H9 (cell line): ENCODE measurements at regions not wholly inside any gene's neighbourhood (a gene's known extent, or its start where the extent isn't known, plus 50 kb on each side); places are given as distances from the start of the nearest gene placed in this dataset.
A peak's percentile ranks its signal among the peaks of the same experiment; 100 is the strongest.

Experiments used
- DNase-seq: peaks from one replicate; pipeline ENCODE4 v3.0.0-alpha.2; 2017
- H2AFZ ChIP-seq: one replicate; pipeline ENCODE4 v1.6.1; 2013; ENCODE audit warnings: mild to moderate bottlenecking, low read length, control low read depth, moderate library complexity
- H2AK5ac ChIP-seq: 2 replicates; pipeline ENCODE4 v1.6.1; 2013; ENCODE audit warnings: low read length, control low read depth, mixed read lengths; ENCODE audit not compliant: insufficient read length
- H2BK120ac ChIP-seq: one replicate; pipeline ENCODE4 v1.6.1; 2013; ENCODE audit warnings: low read depth, mild to moderate bottlenecking, low read length, control low read depth, inconsistent platforms; ENCODE audit not compliant: poor library complexity, severe bottlenecking
- H2BK12ac ChIP-seq: 2 replicates; pipeline ENCODE4 v1.6.1; 2013; ENCODE audit warnings: low read length, control low read depth, mixed read lengths, low read depth; ENCODE audit not compliant: insufficient read length
- H2BK15ac ChIP-seq: 2 replicates; pipeline ENCODE4 v1.6.1; 2013; ENCODE audit warnings: low read depth, low read length, control low read depth
- H2BK20ac ChIP-seq: one replicate; pipeline ENCODE4 v1.6.1; 2013; ENCODE audit warnings: low read depth, mild to moderate bottlenecking, low read length, control low read depth, inconsistent platforms; ENCODE audit not compliant: poor library complexity, severe bottlenecking
- H2BK5ac ChIP-seq: 2 replicates; pipeline ENCODE4 v1.6.1; 2013; ENCODE audit warnings: low read length, control low read depth, mixed read lengths; ENCODE audit not compliant: insufficient read length
- H3K14ac ChIP-seq: 2 replicates; pipeline ENCODE4 v1.6.1; 2013; ENCODE audit warnings: low read length, control low read depth; ENCODE audit not compliant: insufficient read depth
- H3K18ac ChIP-seq: 2 replicates; pipeline ENCODE4 v1.6.1; 2013; ENCODE audit warnings: low read depth, mild to moderate bottlenecking, mixed read lengths, low read length, control low read depth; ENCODE audit not compliant: insufficient read length
- H3K23ac ChIP-seq: 2 replicates; pipeline ENCODE4 v1.6.1; 2013; ENCODE audit warnings: low read length, control low read depth, mixed read lengths, low read depth; ENCODE audit not compliant: insufficient read length
- H3K23me2 ChIP-seq: 2 replicates; pipeline ENCODE4 v1.6.1; 2013; ENCODE audit warnings: low read depth, mild to moderate bottlenecking, mixed read lengths, low read length, control low read depth; ENCODE audit not compliant: insufficient read length, poor library complexity, severe bottlenecking
- H3K27ac ChIP-seq: 2 replicates; pipeline ENCODE4 v1.5.1; 2013; ENCODE audit warnings: low read length, control low read depth, mixed read lengths, low read depth; ENCODE audit not compliant: insufficient read length
- H3K27me3 ChIP-seq: 2 replicates; pipeline ENCODE4 v1.6.1; 2013; ENCODE audit warnings: low read length, control low read depth, inconsistent platforms; ENCODE audit not compliant: insufficient read depth
- H3K4ac ChIP-seq: 2 replicates; pipeline ENCODE4 v1.6.1; 2013; ENCODE audit warnings: low read depth, mild to moderate bottlenecking, control low read depth, inconsistent platforms, low read length, moderate library complexity
- H3K4me1 ChIP-seq: 2 replicates; pipeline ENCODE4 v1.6.1; 2013; ENCODE audit warnings: low read length, control low read depth, inconsistent platforms; ENCODE audit not compliant: insufficient read depth
- H3K4me2 ChIP-seq: 2 replicates; pipeline ENCODE4 v1.6.1; 2013; ENCODE audit warnings: low read length, control low read depth, mixed read lengths; ENCODE audit not compliant: insufficient read length, insufficient read depth
- H3K56ac ChIP-seq: 2 replicates; pipeline ENCODE4 v1.6.1; 2013; ENCODE audit warnings: low read depth, mild to moderate bottlenecking, mixed read lengths, low read length, control low read depth; ENCODE audit not compliant: insufficient read length
- H3K79me1 ChIP-seq: 2 replicates; pipeline ENCODE4 v1.6.1; 2013; ENCODE audit warnings: low read depth, mild to moderate bottlenecking, moderate library complexity, low read length, control low read depth, inconsistent platforms; ENCODE audit not compliant: insufficient read depth, poor library complexity, severe bottlenecking
- H3K79me2 ChIP-seq: 2 replicates; pipeline ENCODE4 v1.6.1; 2013; ENCODE audit warnings: low read length, control low read depth, inconsistent platforms; ENCODE audit not compliant: insufficient read depth
- H3K9ac ChIP-seq: 2 replicates; pipeline ENCODE4 v1.6.1; 2013; ENCODE audit warnings: low read length, control low read depth, mixed read lengths; ENCODE audit not compliant: insufficient read length; ENCODE audit errors: extremely low read depth
- H3K9me3 ChIP-seq: one replicate; pipeline ENCODE4 v1.6.1; 2013; ENCODE audit warnings: low read depth, low read length, inconsistent platforms; ENCODE audit not compliant: control insufficient read depth
- H3T11ph ChIP-seq: one replicate; pipeline ENCODE4 v1.6.1; 2013; ENCODE audit warnings: mild to moderate bottlenecking, low read length, control low read depth, inconsistent platforms
- H4K20me1 ChIP-seq: one replicate; pipeline ENCODE4 v1.6.1; 2013; ENCODE audit not compliant: control insufficient read depth, insufficient read length, insufficient read depth
- H4K5ac ChIP-seq: 2 replicates; pipeline ENCODE4 v1.6.1; 2013; ENCODE audit warnings: low read depth, mild to moderate bottlenecking, mixed read lengths, low read length, control low read depth; ENCODE audit not compliant: insufficient read length
- H4K8ac ChIP-seq: replicated peaks from 2 replicates; pipeline ENCODE4 v1.6.1; 2013; ENCODE audit warnings: low read length, control low read depth, mixed read lengths, low read depth; ENCODE audit not compliant: insufficient read length
- H4K91ac ChIP-seq: 2 replicates; pipeline ENCODE4 v1.6.1; 2013; ENCODE audit warnings: low read depth, mild to moderate bottlenecking, moderate library complexity, mixed read lengths, low read length, control low read depth; ENCODE audit not compliant: insufficient read length
- H3K27ac Mint-ChIP-seq, 3 experiments: 2 replicates in 2 of 3; 3 replicates in 1 of 3; pipeline ENCODE4 v1.8.0; 2020 to 2021; ENCODE audit warnings: mixed read lengths in 3 of 3, mild to moderate bottlenecking in 1 of 3, moderate library complexity in 1 of 3
- H3K27me3 Mint-ChIP-seq: 2 replicates; pipeline ENCODE4 v1.8.0; 2021; ENCODE audit warnings: low read depth, mild to moderate bottlenecking, moderate library complexity, mixed read lengths
- H3K36me3 Mint-ChIP-seq, 3 experiments: 2 replicates in 2 of 3; 3 replicates in 1 of 3; pipeline ENCODE4 v1.8.0; 2020 to 2021; ENCODE audit warnings: low read depth in 3 of 3, mixed read lengths in 3 of 3; ENCODE audit not compliant: insufficient read depth in 1 of 3
- H3K4me1 Mint-ChIP-seq, 2 experiments: 2 replicates each; pipeline ENCODE4 v1.8.0; 2020; ENCODE audit warnings: mixed read lengths in 2 of 2
- H3K4me3 Mint-ChIP-seq, 2 experiments: 2 replicates in 1 of 2; 3 replicates in 1 of 2; pipeline ENCODE4 v1.8.0; 2020 to 2021; ENCODE audit warnings: mild to moderate bottlenecking in 2 of 2, mixed read lengths in 2 of 2, moderate library complexity in 1 of 2
- H3K9me3 Mint-ChIP-seq, 2 experiments: 2 replicates in 1 of 2; 3 replicates in 1 of 2; pipeline ENCODE4 v1.8.0; 2020; ENCODE audit warnings: mild to moderate bottlenecking in 2 of 2, mixed read lengths in 2 of 2, moderate library complexity in 1 of 2
- CTCF ChIP-seq: fragments of 200-600 bp; sonication (generic); conservative IDR thresholded peaks from 3 replicates; pipeline ENCODE4 v1.8.0; 2021; ENCODE audit warnings: antibody characterized with exemption, mild to moderate bottlenecking
- WGBS: extraction: QIAGEN DNeasy Blood & Tissue Kit; methylation state at CpG from one replicate; pipeline ENCODE4 v1.1.7; 2013; ENCODE audit warnings: missing lambda C conversion rate, low lambda C conversion rate, mixed read lengths; ENCODE audit not compliant: insufficient read length; ENCODE audit errors: extremely low coverage; 5-methylcytosine and 5-hydroxymethylcytosine counted together

DNA sequence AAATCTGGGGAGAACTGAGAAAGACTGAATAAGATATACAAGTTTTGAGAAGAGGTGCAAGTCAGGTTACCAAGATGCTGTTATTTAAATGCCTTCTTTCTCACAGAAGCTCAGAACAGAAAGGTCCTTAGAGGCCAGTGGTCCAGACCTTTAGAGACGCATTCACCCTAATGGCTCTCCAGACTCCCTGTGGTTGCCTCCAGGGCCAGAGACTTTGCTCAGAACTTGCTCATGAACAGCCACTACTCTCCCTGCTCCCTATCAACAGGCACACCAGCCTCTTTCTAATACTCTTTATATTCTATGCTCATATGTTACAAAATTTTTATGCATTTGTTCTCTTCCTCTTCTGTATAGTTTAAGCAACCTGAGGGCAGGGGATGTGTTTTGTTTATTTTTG lies 349.0 kb upstream of the TNP1 start:
- H3K4me1 Mint-ChIP-seq = peaks cover 29 to 34% of the 10 kb centered on the region in 2 experiments

More for the DNA sequence above, 349.0 kb upstream of the TNP1 start:
- Mint-ChIP-seq H3K27ac (peak overlapping the region in 1 of 3 experiments; percentile 87; a peak in 2 of 7 replicates), H3K9me3 (peaks cover 1 to 3% of the 10 kb centered on the region in 2 experiments; a peak in 3 of 5 replicates), H3K4me3 (no peak overlapping the region), H3K36me3 (peaks cover 0 to 2% (median 0%) of the 10 kb centered on the region in 3 experiments; a peak in 4 of 7 replicates), H3K27me3 (peaks cover 7% of the 10 kb centered on the region)
- Histone ChIP-seq H4K5ac (no peak overlapping the region), H2AK5ac (no peak overlapping the region), H3K18ac (no peak overlapping the region), H4K91ac (no peak overlapping the region), H3K4me1 (peaks cover 4% of the 10 kb centered on the region; the same call in 1 of the 2 replicates), H4K8ac (no peak overlapping the region), H2BK120ac (no peak overlapping the region), H2BK12ac (no peak overlapping the region), H3K14ac (no peak overlapping the region), H3K27me3 (no peaks in the 10 kb centered on the region), H3K4ac (no peak overlapping the region), H2BK5ac (no peak overlapping the region), H3K9ac (no peak overlapping the region), H2AFZ (no peak overlapping the region), H3T11ph (peak overlapping the region; percentile 53), H2BK20ac (peak overlapping the region; percentile 90), H3K79me2 (no peaks in the 10 kb centered on the region), H3K27ac (no peak overlapping the region), H3K23me2 (no peaks in the 10 kb centered on the region), H2BK15ac (no peak overlapping the region), H3K56ac (no peak overlapping the region), H4K20me1 (no peaks in the 10 kb centered on the region), H3K9me3 (no peaks in the 10 kb centered on the region), H3K4me2 (peak overlapping the region; percentile 5), H3K23ac (no peak overlapping the region), H3K79me1 (no peaks in the 10 kb centered on the region)
- no CpG with 5 or more reads among the region's 1 CpG for WGBS
- no peak for DNase-seq
- TF ChIP-seq CTCF = no peak
